NOMO-1 (cell line): ENCODE measurements at regions not wholly inside any gene's neighbourhood (a gene's known extent, or its start where the extent isn't known, plus 50 kb on each side); places are given as distances from the start of the nearest gene placed in this dataset.

Experiments
- DNase-seq, 2 experiments: peaks; one replicate each; lab custom pipeline; 2025; ENCODE audit not compliant: unreplicated experiment in 2 of 2; lab: John Stamatoyannopoulos, UW

GRCh38 chr2:190783513-190784263 is 96.9 kb upstream of the GLS start:
- no peak for DNase-seq

- DNase-seq, result no peak
Observed at GRCh38 chr2:190785334-190785733, 95.3 kb upstream of the GLS start.

GRCh38 chr2:190786404-190787166 is 94.0 kb upstream of the GLS start:
- no peak for DNase-seq

- no peak for DNase-seq
Observed at GRCh38 chr2:190787743-190788235, 92.8 kb upstream of the GLS start.

GRCh38 chr2:190789074-190790004 is 91.3 kb upstream of the GLS start:
- no peak for DNase-seq

GRCh38 chr2:190791347-190791975 is 89.2 kb upstream of the GLS start:
- no peak for DNase-seq

- no peak for DNase-seq
Observed at GRCh38 chr2:190791976-190792575, 88.5 kb upstream of the GLS start.

- DNase-seq, result no peak
Observed at GRCh38 chr2:190792956-190793888, 87.4 kb upstream of the GLS start.

GRCh38 chr2:190794377-190794776 is 86.2 kb upstream of the GLS start:
- DNase-seq, result no peak

- DNase-seq, result no peak
Observed at GRCh38 chr2:190794790-190795189, 85.8 kb upstream of the GLS start.

- no peak for DNase-seq
Observed at GRCh38 chr2:190795686-190796085, 84.9 kb upstream of the GLS start.

- peak in 1 of 2 experiments; percentile 7 for DNase-seq
Observed at GRCh38 chr2:190799999-190800398, 80.6 kb upstream of the GLS start.

GRCh38 chr2:190800528-190800927 is 80.1 kb upstream of the GLS start:
- DNase-seq, result no peak

- DNase-seq, result no peak
Observed at GRCh38 chr2:190802129-190802528, 78.5 kb upstream of the GLS start.

- peak; percentile 36 to 56 for DNase-seq
Observed at GRCh38 chr2:190802626-190803209, 77.9 kb upstream of the GLS start.

- no peak for DNase-seq
Observed at GRCh38 chr2:190804182-190804795, 76.3 kb upstream of the GLS start.

GRCh38 chr2:190805126-190805525 is 75.5 kb upstream of the GLS start:
- DNase-seq, result no peak

- DNase-seq, result no peak
Observed at GRCh38 chr2:190805843-190806242, 74.8 kb upstream of the GLS start.
